ENCODE measurements at regions not wholly inside any gene's neighbourhood (a gene's known extent, or its start where the extent isn't known, plus 50 kb on each side); places are given as distances from the start of the nearest gene placed in this dataset.

DNA sequence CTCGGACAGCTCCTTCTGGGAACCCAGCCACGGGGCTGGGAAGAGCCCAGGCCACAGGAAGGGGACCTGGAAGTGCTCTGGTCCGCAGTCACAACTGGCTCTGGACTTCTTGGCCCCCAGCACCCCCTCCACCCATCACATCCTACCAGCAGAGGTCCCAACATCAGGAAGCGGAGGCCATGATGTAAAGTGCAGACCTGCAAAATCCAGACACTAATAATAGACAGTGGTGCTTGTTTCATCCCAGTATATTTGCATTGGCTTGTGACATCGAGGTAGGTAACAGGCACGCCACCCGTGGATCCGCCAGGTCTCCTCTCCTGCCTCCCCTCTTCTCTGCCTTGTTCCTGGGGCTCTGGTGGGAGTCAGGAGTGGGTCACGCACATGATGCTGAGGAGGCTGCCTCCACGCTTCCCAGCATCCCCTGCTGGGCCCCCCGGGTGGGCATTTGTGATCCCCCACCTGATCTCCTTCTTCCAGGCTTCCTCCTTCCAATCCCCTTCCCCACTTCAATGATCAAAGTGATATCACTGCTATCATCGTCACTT is 1454.0 kb downstream of the BRD1 start:
- Histone ChIP-seq H4K5ac (ENCODE audit: low read depth, low read length) (no peak overlapping the region), H3K9me3 (ENCODE audit: control insufficient read depth, insufficient read depth, low read length) (peaks cover 41% of the 10 kb centered on the region), H2BK120ac (ENCODE audit: low read depth, low read length) (no peak overlapping the region), H2AK9ac (replicated peaks; ENCODE audit: low read depth, low read length, poor library complexity) (no peak overlapping the region), H2AFZ (replicated peaks; ENCODE audit: low read length, poor library complexity) (no peak overlapping the region), H3K27me3 (ENCODE audit: control insufficient read depth, insufficient read depth, low read length) (no peaks in the 10 kb centered on the region), H3K4me3 (ENCODE audit: insufficient read depth, low read depth, low read length) (no peak overlapping the region), H4K20me1 (ENCODE audit: insufficient read depth, low read length) (no peaks in the 10 kb centered on the region), H2BK20ac (ENCODE audit: low read depth, low read length) (no peak overlapping the region), H3K4me2 (ENCODE audit: low read depth, low read length) (no peak overlapping the region), H3K27ac (ENCODE audit: insufficient read depth, low read length) (no peak overlapping the region), H3K23ac (ENCODE audit: low read depth, low read length) (no peak overlapping the region), H2BK5ac (ENCODE audit: low read depth, low read length, poor library complexity, severe bottlenecking) (no peak overlapping the region), H4K8ac (ENCODE audit: low read depth in 2 of 2, low read length in 2 of 2) (no peak overlapping the region), H4K91ac (ENCODE audit: insufficient read depth, low read depth, low read length) (no peak overlapping the region), H3K56ac (ENCODE audit: extremely low read depth, insufficient read depth, low read length) (no peak overlapping the region), H3K79me1 (ENCODE audit: low read depth in 1 of 2, low read length in 2 of 2) (no peaks in the 10 kb centered on the region), H2BK15ac (ENCODE audit: low read depth, low read length) (no peak overlapping the region), H3K18ac (ENCODE audit: low read depth, low read length) (no peak overlapping the region), H3K4ac (ENCODE audit: low read depth, low read length) (no peak overlapping the region), H3K36me3 (ENCODE audit: control insufficient read depth, insufficient read depth, low read length) (no peaks in the 10 kb centered on the region), H3K14ac (replicated peaks; ENCODE audit: low read depth, low read length) (no peak overlapping the region), H3K4me1 (ENCODE audit: control insufficient read depth, insufficient read depth, low read length) (no peaks in the 10 kb centered on the region), H2AK5ac (ENCODE audit: low read depth, low read length) (no peak overlapping the region), H3K9me1 (ENCODE audit: insufficient read depth, low read length) (no peaks in the 10 kb centered on the region), H3K9ac (ENCODE audit: low read depth, low read length) (no peak overlapping the region)
- TF ChIP-seq CHD1 (IDR thresholded peaks at IDR 0.05; ENCODE audit: low read depth, low read length) = no peak
- TF ChIP-seq MAFK (IDR thresholded peaks at IDR 0.05; ENCODE audit: low read depth, low read length) = no peak
- no peak for TF ChIP-seq NFE2L2 (IDR thresholded peaks at IDR 0.05; ENCODE audit: low read depth, low read length)
- no peak for TF ChIP-seq RCOR1 (IDR thresholded peaks at IDR 0.05; ENCODE audit: insufficient replicate concordance, low read length)
- TF ChIP-seq SMC3 (IDR thresholded peaks at IDR 0.05; ENCODE audit: low read depth, low read length) = no peak
- TF ChIP-seq MAZ (IDR thresholded peaks at IDR 0.05; ENCODE audit: borderline replicate concordance, low read depth, low read length) = no peak
- TF ChIP-seq BHLHE40 (IDR thresholded peaks at IDR 0.05; ENCODE audit: low read depth, low read length) = no peak
- TF ChIP-seq POLR2A (IDR thresholded peaks at IDR 0.05; ENCODE audit: low read depth, low read length) = no peak
- TF ChIP-seq CEBPB (IDR thresholded peaks at IDR 0.05; ENCODE audit: low read depth, low read length) = no peak
- WGBS, 2 experiments (ENCODE audit: extremely low coverage in 2 of 2, insufficient read length in 1 of 2) = no CpG with 5 or more reads among the region's 12 CpGs
- in situ Hi-C loops (cut with MboI; ENCODE audit: low sequenced_read_pairs) = no loop called here
- CTCF ChIA-PET = no interaction called here
- intact Hi-C loops (cut with micrococcal nuclease) = no loop called here
- ATAC-seq (ENCODE audit: low read depth) (no peak), DNase-seq (no peak)
- dilution Hi-C loops (cut with HindIII; ENCODE audit: low sequenced_read_pairs, unreplicated experiment) = no loop called here
- POLR2A ChIA-PET (ENCODE audit: unreplicated experiment) = no interaction called here
- BruUV-seq (replicated peaks) = no TSS peak

Measured in IMR-90 (cell line).